ENCODE measurements at regions not wholly inside any gene's neighbourhood (a gene's known extent, or its start where the extent isn't known, plus 50 kb on each side); places are given as distances from the start of the nearest gene placed in this dataset.

- no peaks in the 10 kb centered on the region for H3K27me3 ChIP-seq
- WGBS, 2 donors = 73 to 89% methylated on average over 3 of the region's 3 CpGs
- no peaks in the 10 kb centered on the region for H3K36me3 ChIP-seq
- H3K27ac ChIP-seq = no peak overlapping the region
- no peak overlapping the region for H3K4me3 ChIP-seq
- no peak for TF ChIP-seq POLR2A (IDR thresholded peaks at IDR 0.05)
- no peak for TF ChIP-seq CTCF (IDR thresholded peaks at IDR 0.05)
- TF ChIP-seq EP300 (IDR thresholded peaks at IDR 0.05) = no peak
- TF ChIP-seq POLR2AphosphoS5 (IDR thresholded peaks at IDR 0.05) = no peak
- no peaks in the 10 kb centered on the region for H3K9me3 ChIP-seq
- DNase-seq (no peak), ATAC-seq (ENCODE audit: low FRiP score in 2 of 2) (no peak)
- H3K4me1 ChIP-seq = no peaks in the 10 kb centered on the region
Measured at GRCh38 chr15:59797756-59798604, 108.9 kb upstream of the BNIP2 start.

GRCh38 chr15:59794229-59794886 lies 105.2 kb upstream of the BNIP2 start:
- whole genome bisulfite sequencing, 2 donors = 31 to 43% methylated on average over 7 of the region's 7 CpGs
- TF ChIP-seq CTCF (IDR thresholded peaks at IDR 0.05) = no peak
- no peak for TF ChIP-seq POLR2A (IDR thresholded peaks at IDR 0.05)
- no peak for TF ChIP-seq POLR2AphosphoS5 (IDR thresholded peaks at IDR 0.05)
- TF ChIP-seq EP300 (IDR thresholded peaks at IDR 0.05) = no peak
- H3K27me3 ChIP-seq = no peaks in the 10 kb centered on the region
- no peaks in the 10 kb centered on the region for H3K36me3 ChIP-seq
- no peaks in the 10 kb centered on the region for H3K4me1 ChIP-seq
- no peak overlapping the region for H3K4me3 ChIP-seq
- ATAC-seq (ENCODE audit: low FRiP score in 2 of 2) = no peak
- DNase-seq = no peak
- H3K27ac ChIP-seq = no peak overlapping the region
- no peaks in the 10 kb centered on the region for H3K9me3 ChIP-seq

GRCh38 chr15:59792359-59792758 lies 103.2 kb upstream of the BNIP2 start:
- no peaks in the 10 kb centered on the region for H3K9me3 ChIP-seq
- 70 to 78% methylated on average over 8 to 13 of the region's 13 CpGs for WGBS, 2 donors
- no peak overlapping the region for H3K27ac ChIP-seq
- no peak for TF ChIP-seq POLR2A (IDR thresholded peaks at IDR 0.05)
- no peak for TF ChIP-seq CTCF (IDR thresholded peaks at IDR 0.05)
- no peak for TF ChIP-seq EP300 (IDR thresholded peaks at IDR 0.05)
- no peak for TF ChIP-seq POLR2AphosphoS5 (IDR thresholded peaks at IDR 0.05)
- no peak overlapping the region for H3K4me3 ChIP-seq
- no peaks in the 10 kb centered on the region for H3K4me1 ChIP-seq
- DNase-seq (peak in 1 of 2 donors; percentile 64), ATAC-seq (ENCODE audit: low FRiP score in 2 of 2) (no peak)
- H3K36me3 ChIP-seq = no peaks in the 10 kb centered on the region
- H3K27me3 ChIP-seq = no peaks in the 10 kb centered on the region

- no peak overlapping the region for H3K27ac ChIP-seq
- ATAC-seq (ENCODE audit: low FRiP score in 2 of 2) (no peak), DNase-seq (no peak)
- H3K4me1 ChIP-seq = no peaks in the 10 kb centered on the region
- H3K4me3 ChIP-seq = no peak overlapping the region
- H3K27me3 ChIP-seq = no peaks in the 10 kb centered on the region
- 82% methylated on average over 3 of the region's 3 CpGs; no CpG with 5 or more reads in 1 of the 2 donors for WGBS, 2 donors
- H3K36me3 ChIP-seq = no peaks in the 10 kb centered on the region
- TF ChIP-seq EP300 (IDR thresholded peaks at IDR 0.05) (no peak), POLR2AphosphoS5 (IDR thresholded peaks at IDR 0.05) (no peak), CTCF (IDR thresholded peaks at IDR 0.05) (no peak), POLR2A (IDR thresholded peaks at IDR 0.05) (no peak)
- no peaks in the 10 kb centered on the region for H3K9me3 ChIP-seq
Measured at GRCh38 chr15:59791755-59792154, 102.6 kb upstream of the BNIP2 start.
